Stimulated activated CD4-positive, alpha-beta T cell treated with anti-CD3 and anti-CD28 coated beads, Interleukin-1b, Interleukin-23, amount 100 ng/mL, for 4 hours (primary cell): ENCODE measurements at regions not wholly inside any gene's neighbourhood (a gene's known extent, or its start where the extent isn't known, plus 50 kb on each side); places are given as distances from the start of the nearest gene placed in this dataset.

Experiments used
- DNase-seq, 2 donors: peaks; one replicate each; pipeline ENCODE4 v3.0.0-alpha.2; 2020; ENCODE audit warnings: low read depth in 2 of 2

DNA sequence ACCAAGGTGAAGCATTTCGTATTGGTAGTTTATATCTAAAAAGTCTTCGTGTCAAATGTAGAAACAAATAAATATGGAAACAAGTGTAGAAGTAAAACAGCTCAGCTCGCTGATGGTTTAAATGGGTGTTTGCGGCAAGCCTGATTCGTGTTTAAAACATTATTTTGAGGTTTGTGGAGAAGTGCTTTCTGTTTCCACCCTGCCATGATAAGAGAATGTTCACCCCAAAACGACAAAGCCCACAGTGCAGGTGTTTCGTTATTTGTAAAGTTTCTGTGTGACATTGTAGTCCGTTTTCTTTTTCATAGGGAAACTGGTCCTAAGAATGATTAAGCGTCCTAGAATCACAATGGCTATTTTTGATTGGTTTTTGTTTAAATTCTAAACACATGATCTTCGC lies 316.2 kb upstream of the SHH start:
- no peak for DNase-seq

DNA sequence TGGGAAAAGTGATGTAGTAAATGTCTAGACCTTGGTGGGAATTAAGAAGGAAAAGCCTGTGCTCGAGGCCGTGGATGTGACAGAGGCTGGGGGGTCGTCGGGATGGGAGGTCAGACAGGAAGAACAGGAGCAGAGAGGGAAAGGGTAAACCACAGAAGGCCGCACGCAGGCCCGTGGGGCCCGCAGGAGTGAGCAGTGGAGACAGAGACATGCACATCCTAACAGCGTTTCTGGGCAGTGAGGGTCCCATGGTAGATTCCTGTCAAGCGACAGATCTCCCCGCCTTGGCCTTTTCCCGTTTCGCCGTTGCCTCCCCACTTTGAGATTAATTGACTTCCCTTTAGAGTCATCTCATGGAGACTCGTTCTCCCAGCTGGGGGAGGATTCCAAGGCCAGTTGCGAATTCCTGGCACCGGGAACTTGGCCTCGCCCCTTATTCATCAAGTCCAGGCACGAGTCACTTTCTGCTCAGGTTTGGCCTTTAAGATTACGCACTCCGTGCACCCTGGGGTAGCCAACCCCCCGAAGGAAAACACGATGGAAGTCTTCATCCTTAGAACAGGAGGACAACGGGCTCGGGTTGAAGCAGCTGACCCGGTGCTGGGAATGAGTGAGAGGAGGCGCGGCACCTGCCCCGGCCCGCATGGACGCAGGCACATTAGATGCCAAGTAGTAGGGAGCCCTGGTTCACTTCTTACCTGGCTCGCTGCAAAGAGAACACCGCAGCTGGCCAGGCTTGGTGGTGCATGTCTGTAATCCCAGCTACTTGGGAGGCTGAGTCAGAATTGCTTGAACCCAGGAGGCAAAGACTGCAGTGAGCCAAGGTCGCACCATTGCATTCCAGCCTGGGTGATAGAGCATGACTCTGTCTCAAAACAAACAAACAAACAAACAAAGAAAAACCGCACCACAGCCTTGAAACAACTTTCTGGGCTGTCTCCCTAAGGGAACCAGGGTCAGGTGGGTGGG lies 315.2 kb upstream of the SHH start:
- no peak for DNase-seq

DNA sequence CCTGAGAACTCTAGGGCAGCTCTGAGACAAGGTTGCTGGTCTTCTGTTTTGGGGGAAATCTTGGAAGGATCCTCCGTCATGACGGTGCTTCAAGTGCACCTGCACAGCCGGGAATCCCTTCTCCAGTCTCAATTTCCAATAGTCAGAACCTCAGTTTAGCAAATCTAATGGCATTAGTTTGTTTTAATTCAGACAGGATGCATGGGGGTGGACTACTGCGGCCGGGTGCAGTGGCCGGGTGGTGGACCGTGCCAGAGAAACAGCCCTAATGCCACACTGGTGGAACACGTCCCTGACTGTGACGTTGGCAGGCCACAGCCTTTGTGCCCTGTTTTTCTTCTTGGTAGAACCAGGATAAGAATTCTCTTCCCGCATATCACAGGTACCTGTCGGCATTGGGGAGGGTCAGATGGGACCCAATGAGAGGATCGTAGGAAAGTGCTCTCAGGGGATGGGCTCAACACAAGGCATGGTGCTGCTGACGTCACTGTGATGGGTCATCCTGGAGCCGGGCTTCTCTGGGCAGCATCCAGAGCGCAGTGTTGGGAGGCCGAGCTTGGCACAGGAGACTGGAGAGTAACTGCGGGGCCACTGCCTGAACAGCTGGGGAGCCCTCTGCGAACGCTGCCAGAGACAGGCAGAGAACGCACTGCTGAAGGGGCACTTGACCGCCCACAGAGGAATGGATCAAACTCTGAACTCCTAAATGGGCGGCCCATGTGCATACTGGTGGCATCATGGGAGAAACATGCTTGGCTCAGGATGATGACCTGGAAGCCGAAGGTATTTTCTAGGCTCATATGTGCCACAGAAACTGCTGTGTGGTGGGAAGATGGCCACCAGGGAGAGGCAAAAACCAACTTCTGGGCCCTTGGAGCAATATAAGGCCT lies 313.8 kb upstream of the SHH start:
- DNase-seq = no peak

DNA sequence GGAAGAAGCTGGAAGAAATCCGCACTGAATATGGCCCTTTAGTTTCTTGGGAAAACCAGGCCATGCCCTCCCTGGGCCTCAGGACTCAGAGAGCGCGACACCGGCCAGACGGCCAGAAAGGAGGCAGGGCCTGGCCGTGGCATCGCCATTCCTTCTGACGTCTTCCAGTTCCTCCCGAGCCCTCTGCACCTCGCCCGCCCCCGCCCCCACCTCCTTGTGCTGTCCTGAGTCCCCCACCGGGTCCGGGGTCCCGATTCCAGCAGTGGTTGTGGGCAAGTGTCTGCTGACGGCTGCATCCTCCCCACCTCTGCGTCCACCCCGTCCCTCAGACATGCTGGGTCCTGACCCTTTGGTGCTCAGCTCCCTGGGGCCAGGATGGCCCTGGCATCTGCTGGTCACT lies 312.1 kb upstream of the SHH start:
- no peak for DNase-seq

DNA sequence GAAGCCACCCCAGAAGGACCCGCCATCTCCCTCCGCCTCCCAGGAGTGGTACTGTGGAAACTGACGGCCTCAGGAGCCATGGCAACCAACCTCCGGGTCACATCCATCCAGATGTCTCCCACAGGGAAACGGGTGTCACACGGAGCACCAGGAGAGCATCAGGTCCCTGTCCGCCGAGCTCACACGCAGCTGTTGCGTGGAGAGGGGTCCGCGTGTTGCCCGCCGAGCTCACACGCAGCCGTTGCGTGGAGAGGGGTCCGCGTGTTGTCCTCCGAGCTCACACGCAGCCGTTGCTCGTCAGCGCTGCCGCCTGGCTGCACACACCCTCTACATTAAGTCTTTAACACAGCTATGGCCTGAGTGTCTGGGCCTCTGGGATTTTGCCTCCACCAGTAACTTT lies 311.1 kb upstream of the SHH start:
- no peak for DNase-seq

DNA sequence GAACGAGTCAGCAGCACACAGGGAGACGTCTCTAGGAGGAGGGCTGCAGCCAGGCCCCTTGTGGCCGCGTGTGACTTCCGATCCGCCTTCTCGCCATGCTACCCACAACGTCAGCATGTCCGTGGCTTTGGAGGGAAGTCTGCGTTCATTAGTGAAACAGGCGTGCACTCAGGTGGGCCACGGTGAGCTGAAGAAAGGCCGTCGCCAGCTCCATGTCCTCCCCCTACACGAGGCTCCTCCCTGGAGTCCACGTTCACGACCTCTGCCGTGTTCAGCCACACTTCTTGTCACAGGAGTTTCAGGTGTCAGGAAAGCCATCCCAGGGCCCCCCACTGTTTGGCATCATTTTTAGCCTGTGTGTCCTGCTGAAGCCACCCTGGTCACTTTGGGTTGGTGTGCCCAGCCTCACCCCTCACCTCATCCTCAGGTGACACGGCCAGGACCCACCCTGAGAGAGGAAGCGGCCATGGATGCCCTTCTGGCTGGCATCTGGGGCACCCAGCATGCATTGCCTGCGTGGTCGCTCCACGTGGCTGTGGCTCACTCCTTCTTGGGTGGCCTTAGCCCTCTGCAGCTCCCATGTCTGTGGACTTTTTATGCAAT lies 310.6 kb upstream of the SHH start:
- DNase-seq = no peak

DNA sequence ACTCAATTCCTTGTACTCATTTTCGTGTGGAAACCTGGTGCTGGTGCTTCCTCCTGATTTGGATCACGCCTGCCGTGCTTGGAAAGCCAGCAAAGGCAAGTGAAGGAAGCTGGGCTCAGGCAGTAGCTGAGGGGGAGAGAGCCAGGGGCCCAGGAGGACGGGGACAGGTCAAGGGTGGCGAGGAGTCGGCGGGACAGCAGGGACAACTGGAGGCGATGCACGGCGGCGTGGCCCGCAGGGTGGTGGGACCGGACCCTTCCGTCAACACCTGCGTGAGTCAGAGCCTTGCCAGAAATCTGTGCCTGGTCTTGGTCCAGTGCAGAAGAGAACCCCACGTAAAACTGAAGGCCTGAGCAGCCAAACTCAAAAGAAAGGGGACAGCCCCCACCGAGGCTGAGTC lies 309.7 kb upstream of the SHH start:
- no peak for DNase-seq

DNA sequence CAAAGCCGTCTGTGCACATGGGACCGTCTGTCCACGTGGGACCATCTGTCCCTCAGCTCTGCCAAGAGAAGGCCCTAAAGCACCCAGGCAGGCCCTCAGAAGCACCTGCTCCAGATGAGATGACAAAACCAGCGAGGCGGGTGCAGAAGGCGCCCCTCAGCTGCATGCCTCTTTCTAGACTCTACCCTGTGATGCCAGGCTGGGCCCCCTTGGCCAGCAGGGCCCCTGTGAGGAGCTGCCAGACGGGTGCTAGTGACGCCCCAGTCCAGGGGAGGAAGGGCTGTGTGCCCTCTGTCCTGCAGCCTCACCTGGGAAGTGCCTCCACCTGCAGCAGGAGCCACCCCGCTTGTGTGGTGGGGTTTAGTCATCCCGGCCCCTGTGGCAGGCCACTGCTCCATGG lies 309.2 kb upstream of the SHH start:
- DNase-seq = no peak

DNA sequence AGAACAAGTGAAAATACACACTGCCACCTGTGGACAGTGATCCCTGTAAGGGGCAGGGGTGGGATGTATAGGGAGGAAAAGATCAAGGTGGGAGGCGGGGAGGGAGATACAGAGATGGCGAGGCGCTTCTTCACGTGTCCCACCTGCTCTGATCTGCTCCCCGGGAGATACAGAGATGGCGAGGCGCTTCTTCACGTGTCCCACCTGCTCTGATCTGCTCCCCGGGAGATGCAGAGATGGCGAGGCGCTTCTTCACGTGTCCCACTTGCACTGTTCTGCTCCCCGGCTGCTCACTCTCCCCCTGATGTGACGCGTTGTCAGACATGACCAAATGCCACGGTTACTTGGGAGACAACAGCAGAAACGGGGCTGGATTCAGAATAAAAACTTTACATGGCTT lies 308.3 kb upstream of the SHH start:
- DNase-seq = no peak

DNA sequence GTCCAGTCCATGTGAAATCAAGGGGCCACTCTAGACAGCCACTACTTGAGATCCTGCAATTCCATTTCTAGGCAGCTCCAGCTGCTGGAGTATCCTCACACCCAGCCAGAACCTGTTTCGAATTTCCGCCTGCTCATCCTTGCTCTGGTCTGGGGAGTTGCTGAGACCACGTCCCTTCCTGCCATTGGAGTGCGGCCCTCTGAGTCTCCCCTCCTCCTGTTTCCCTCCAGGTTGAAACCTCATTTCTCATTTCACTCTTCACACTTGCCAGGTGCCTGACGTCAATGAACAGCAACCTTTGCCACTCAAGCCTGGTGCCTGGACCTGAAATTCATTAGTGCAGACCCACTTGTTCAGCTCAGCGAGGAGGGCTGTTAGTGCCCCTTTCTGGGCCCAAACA lies 307.5 kb upstream of the SHH start:
- DNase-seq = no peak

DNA sequence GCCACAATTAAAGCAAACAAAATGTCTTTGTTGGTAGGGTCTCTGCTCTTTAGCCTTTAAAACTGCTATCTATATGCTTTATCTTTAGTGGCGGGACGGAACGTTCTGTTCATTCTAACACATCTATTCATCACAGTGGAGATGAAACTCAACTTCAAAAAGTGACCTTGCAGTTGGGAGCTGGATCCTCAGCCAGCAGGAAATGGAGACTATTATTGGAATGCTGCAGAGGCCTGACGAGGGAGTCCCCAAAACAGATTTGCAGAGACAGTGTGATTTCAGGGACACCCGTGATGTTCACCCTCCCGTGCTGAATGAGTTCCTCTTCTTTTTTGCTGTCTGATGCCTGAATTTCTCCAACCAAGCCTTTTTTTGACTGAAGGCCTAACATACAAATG lies 306.0 kb upstream of the SHH start:
- DNase-seq = no peak

DNA sequence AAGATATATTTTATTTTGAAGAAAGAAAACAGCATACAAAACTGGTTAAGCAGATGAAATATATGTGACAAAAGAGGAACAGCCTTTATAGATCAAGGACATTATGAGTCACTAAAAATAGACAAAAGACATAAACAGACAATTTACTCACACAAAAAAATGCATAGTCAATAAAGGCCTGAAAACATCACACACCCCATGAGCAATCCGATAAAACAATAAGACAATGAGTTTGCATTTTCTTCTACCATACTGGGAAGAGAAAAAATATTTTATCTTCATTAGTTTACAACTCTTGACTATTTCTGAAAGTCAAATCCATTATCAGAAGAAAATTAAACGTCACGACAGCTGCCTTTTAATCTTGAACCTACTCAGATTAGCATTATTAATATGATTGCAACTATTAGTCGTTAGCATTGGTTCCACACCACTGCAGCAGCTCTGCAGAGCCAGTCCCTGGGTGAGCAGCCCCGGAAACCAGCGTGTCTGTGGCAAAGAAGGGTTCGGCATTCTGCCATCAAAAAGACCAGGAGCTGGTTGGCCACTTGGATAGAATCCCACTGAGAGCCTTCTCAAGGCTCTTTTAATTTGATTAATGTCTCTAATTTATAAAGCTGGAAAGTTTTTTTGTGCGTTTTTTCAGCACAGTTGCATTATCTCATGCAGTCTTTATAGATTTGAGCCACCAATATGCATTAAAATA lies 305.4 kb upstream of the SHH start:
- no peak for DNase-seq

DNA sequence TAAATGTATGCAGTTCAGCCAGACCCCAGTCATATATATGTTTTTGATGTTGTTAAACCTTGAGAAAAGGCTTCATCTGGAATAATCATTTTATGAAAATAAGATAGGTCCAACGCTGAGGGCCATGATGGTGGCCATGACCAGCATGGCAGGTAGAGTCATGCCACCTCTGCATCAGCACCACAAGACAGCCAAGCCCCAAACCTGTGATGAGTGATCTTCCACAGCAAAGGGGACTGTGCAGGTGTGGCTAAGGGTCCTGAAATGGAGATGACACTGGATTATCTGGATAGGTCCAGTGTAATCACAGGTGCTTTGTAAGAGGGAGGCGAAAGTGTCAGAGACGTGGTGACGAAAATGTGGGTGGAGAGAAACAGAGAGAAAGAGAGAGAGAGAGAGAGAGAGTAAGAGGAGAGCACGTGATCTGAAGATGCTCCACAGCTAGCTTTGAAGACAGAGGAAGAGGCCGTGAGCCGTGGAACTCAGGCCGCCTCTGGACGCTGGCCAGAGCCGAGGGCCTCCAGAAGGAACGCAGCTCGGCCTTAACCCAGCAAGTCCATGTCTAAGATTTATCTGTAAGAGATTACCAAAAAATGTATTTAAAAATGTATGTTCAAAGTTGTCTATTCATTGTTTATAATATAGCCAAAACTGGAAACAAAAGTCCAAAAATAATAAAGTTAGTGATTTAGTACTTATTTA lies 304.4 kb upstream of the SHH start:
- no peak for DNase-seq

DNA sequence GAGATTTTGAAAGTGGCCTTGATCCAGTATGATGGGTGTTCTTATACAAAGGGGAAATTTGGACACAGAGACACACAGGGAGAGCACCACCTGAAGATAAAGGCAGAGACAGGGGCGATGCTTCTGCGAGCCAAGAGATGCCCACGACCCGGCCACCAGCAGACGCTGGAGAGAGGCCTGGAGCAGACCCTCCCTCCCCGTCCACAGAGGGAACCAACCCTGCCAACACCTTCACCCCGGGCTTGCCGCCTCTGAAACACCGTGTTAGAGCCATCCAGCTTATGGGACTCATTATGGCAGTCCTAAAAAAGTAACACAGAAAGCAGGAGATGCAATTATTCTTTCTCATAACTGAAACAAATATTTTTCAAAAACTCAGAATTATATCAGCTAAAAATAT lies 303.3 kb upstream of the SHH start:
- no peak for DNase-seq

DNA sequence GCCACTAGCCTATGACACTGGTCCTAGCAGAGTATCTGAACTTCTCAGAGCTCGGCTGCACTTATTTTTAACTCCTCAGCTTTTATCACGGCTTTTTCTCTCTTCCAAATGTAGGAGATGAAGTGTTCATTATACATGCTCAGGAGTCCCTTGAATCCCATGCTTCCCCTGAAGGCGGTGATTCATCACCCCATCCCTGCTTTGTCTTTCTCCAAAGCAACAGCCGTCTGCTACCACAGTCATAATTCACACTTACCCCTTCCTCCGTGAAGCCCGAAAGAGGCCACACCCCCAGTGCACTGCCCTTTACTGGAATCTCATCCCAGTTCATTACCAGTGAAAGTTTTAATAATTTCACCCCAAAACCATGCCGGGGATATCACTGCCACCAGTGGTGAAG lies 301.5 kb upstream of the SHH start:
- DNase-seq = no peak

DNA sequence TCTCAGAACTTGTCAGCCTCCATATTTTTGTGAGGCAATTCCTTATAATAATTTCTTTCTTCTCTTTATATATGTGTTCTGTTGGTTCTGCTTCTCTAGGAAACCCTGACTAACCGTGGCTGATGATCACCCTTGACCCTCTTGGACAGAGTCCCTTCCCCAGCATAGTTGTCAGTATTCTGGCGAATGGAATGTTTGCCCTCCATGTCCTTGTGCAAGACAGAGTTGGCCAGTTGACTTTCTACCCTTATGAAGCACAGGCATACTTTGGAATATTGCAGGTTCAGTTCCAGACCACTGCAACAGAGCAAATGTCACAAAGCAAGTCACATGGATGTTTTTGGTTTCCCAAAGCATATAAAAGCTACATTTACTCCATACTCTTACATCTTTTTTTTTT lies 297.7 kb upstream of the SHH start:
- DNase-seq = no peak

DNA sequence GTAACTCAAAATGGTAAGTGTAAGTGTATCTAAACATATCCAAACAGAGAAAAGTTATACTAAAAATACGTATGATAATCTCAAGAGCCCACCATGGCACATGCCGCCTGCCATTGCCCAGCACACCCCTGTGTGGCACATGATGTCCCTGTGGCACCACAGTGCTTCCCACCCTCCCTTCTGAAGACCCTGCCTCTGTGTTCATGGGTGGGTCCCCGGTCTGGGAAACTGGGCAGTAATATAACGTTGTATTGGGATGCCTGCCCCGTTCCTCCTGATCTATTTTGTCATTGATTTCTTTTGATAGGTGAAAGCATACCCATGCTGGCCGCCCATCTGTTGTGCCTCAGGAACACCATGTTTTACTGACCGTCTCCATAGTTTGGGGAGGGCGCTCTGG lies 296.8 kb upstream of the SHH start:
- no peak for DNase-seq

DNA sequence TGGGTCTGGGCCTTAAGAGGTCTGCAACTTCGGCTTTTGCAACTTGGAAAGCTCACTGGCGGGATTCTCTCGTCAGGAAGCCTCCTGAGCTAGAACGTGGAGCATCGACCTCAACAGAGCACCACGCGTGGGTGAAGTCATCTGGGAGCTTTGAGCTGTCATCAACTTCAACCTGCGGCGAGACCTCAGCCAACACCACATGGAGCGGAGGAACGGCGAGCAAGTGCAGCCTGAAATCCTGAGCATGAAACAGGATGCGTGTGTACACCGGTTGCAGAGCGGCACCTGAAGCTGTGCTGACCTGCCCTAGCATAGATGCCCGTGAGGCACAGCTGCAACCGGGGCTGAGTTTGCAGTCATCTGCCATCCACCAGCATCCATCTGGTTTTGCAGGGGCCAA lies 295.7 kb upstream of the SHH start:
- DNase-seq = no peak

DNA sequence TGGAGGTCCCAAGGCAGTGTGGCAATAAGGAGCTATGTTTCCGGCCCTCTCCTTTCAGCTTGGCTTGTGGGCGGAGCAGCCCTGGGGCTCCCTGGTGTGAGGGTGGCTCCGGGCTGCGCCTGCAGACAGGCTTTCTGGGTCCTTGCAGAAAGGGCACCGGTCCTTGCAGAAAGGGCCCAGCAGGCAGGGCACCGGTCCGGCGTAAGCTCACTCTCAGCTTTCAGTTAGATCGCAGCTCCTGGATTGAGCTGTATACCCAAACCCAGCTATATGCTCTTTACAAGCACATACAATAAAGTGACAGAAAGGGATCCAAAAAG lies 293.8 kb upstream of the SHH start:
- DNase-seq = no peak

DNA sequence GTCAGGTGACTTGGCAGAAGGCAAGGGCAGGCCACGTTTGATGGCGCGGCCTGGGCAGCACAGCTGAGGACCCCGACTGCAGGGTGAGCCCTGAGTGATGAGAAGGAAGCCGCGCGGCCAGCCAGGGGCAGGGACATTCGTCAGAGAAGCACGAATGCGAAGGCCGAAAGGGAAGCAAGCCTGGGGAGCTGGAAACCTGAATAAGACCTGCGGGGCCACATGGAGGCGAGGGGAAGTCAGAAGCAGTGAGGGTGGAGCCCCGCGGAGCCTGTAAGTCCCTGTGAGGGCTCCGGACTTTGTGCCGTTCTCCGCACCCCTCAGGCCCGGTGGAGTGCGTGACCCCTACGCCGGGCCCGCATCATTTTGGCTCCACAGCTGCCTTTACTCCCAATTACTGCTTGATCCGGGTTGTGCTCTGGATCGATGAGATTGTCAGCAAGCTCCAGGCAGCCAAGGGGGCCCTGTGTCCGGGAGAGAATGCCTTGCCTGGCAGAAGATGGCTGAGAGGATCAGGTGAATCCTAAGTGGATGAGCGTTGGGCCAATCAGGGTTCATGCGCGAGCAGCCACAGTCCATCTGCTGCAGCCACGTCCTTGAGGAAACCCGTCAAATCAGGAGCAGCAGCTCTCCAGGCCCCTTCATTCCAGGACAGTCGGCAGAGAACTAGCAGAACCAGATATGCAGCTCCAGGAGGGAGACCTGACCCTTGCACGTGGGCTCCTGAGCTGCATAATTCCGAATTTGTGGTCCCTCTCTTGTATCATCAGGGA lies 293.3 kb upstream of the SHH start:
- no peak for DNase-seq
